Endothelial cell of umbilical vein (primary cell): ENCODE measurements at regions not wholly inside any gene's neighbourhood (a gene's known extent, or its start where the extent isn't known, plus 50 kb on each side); places are given as distances from the start of the nearest gene placed in this dataset.

Experiments used
- POLR2A ChIP-seq: IDR thresholded peaks from 2 replicates; pipeline ENCODE4 v1.6.1; 2012; ENCODE audit warnings: low read depth, mild to moderate bottlenecking, control low read depth, low read length
- POLR2AphosphoS5 ChIP-seq: IDR thresholded peaks from 2 replicates; pipeline ENCODE4 v1.6.1; 2012; ENCODE audit warnings: low read depth, mild to moderate bottlenecking, control low read depth, low read length, moderate library complexity; ENCODE audit not compliant: insufficient read depth
- TF ChIP-seq, protein P1 (sequence below), 2 donors: IDR thresholded peaks; 1 replicate in 1 of 2; 2 replicates in 1 of 2; pipeline ENCODE4 v1.5.1; 2011; ENCODE audit warnings: low read length in 2 of 2, mild to moderate bottlenecking in 2 of 2, moderate library complexity in 2 of 2, control low read depth in 1 of 2, inconsistent platforms in 1 of 2, low read depth in 1 of 2; ENCODE audit not compliant: insufficient read depth in 1 of 2; ENCODE audit errors: extremely low read depth in 1 of 2

- TF ChIP-seq, protein P1, sequence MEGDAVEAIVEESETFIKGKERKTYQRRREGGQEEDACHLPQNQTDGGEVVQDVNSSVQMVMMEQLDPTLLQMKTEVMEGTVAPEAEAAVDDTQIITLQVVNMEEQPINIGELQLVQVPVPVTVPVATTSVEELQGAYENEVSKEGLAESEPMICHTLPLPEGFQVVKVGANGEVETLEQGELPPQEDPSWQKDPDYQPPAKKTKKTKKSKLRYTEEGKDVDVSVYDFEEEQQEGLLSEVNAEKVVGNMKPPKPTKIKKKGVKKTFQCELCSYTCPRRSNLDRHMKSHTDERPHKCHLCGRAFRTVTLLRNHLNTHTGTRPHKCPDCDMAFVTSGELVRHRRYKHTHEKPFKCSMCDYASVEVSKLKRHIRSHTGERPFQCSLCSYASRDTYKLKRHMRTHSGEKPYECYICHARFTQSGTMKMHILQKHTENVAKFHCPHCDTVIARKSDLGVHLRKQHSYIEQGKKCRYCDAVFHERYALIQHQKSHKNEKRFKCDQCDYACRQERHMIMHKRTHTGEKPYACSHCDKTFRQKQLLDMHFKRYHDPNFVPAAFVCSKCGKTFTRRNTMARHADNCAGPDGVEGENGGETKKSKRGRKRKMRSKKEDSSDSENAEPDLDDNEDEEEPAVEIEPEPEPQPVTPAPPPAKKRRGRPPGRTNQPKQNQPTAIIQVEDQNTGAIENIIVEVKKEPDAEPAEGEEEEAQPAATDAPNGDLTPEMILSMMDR (IDR thresholded peaks at IDR 0.05; ENCODE audit: extremely low read depth in 1 of 2, insufficient read depth in 1 of 2, low read depth in 1 of 2, low read length in 2 of 2): peak in 1 of 2 donors; percentile 3
- TF ChIP-seq POLR2AphosphoS5 (no peak), POLR2A (no peak)
Observed at GRCh38 chr18:65439188-65439587, 311.6 kb upstream of the CDH7 start.
